Neuronal stem cell (in vitro differentiated cells): ENCODE measurements at regions not wholly inside any gene's neighbourhood (a gene's known extent, or its start where the extent isn't known, plus 50 kb on each side); places are given as distances from the start of the nearest gene placed in this dataset.
A peak's percentile ranks its signal among the peaks of the same experiment; 100 is the strongest.

Experiments used
- DNase-seq: peaks from one replicate; pipeline ENCODE4 v3.0.0-alpha.2; 2013; ENCODE audit warnings: low spot score
- H2AFZ ChIP-seq: one replicate; pipeline ENCODE4 v1.6.1; 2013; ENCODE audit warnings: mild to moderate bottlenecking, low read length, inconsistent platforms
- H2AK5ac ChIP-seq: 2 replicates; pipeline ENCODE4 v1.6.1; 2013; ENCODE audit warnings: low read depth, mild to moderate bottlenecking, inconsistent platforms, low read length, moderate library complexity, mixed read lengths
- H2BK120ac ChIP-seq: 2 replicates; pipeline ENCODE4 v1.6.1; 2013; ENCODE audit warnings: low read depth, mild to moderate bottlenecking, inconsistent platforms, low read length, moderate library complexity, mixed read lengths
- H2BK12ac ChIP-seq: one replicate; pipeline ENCODE4 v1.6.1; 2013; ENCODE audit warnings: low read length, inconsistent platforms
- H2BK15ac ChIP-seq: 2 replicates; pipeline ENCODE4 v1.6.1; 2013; ENCODE audit warnings: mild to moderate bottlenecking, low read length, inconsistent platforms, mixed read lengths
- H2BK5ac ChIP-seq: one replicate; pipeline ENCODE4 v1.6.1; 2013; ENCODE audit warnings: inconsistent platforms, mild to moderate bottlenecking, low read length, moderate library complexity
- H3K14ac ChIP-seq: one replicate; pipeline ENCODE4 v1.6.1; 2013; ENCODE audit warnings: low read length, inconsistent platforms
- H3K18ac ChIP-seq: 2 replicates; pipeline ENCODE4 v1.6.1; 2013; ENCODE audit warnings: low read length, inconsistent platforms
- H3K23ac ChIP-seq: 2 replicates; pipeline ENCODE4 v1.6.1; 2013; ENCODE audit warnings: low read depth, mild to moderate bottlenecking, mixed read lengths, low read length, inconsistent platforms; ENCODE audit not compliant: poor library complexity
- H3K27ac ChIP-seq: replicated peaks from 3 replicates; pipeline ENCODE4 v1.5.1; 2013; ENCODE audit warnings: low read length, inconsistent platforms
- H3K27me3 ChIP-seq, 3 experiments: 2 replicates each; pipeline ENCODE4 v1.6.1; 2013; ENCODE audit warnings: low read length in 3 of 3, mild to moderate bottlenecking in 2 of 3, inconsistent platforms in 1 of 3, low read depth in 1 of 3, mixed read lengths in 1 of 3, moderate library complexity in 1 of 3; ENCODE audit not compliant: control insufficient read depth in 3 of 3, insufficient read depth in 3 of 3
- H3K36me3 ChIP-seq, 2 donors: replicated peaks in 1 of 2; 2 replicates each; pipeline ENCODE4 v1.6.1; 2013; ENCODE audit warnings: low read length in 2 of 2; ENCODE audit not compliant: control insufficient read depth in 2 of 2, insufficient read depth in 2 of 2
- H3K4ac ChIP-seq: 2 replicates; pipeline ENCODE4 v1.6.1; 2013; ENCODE audit warnings: inconsistent platforms, mild to moderate bottlenecking, low read length, moderate library complexity
- H3K4me1 ChIP-seq, 2 donors: 1 replicate in 1 of 2; 2 replicates in 1 of 2; pipeline ENCODE4 v1.6.1; 2013; ENCODE audit warnings: low read length in 2 of 2, low read depth in 1 of 2; ENCODE audit not compliant: control insufficient read depth in 2 of 2, insufficient read depth in 1 of 2
- H3K4me2 ChIP-seq: one replicate; pipeline ENCODE4 v1.6.1; 2013; ENCODE audit warnings: mild to moderate bottlenecking, low read length, inconsistent platforms; ENCODE audit not compliant: insufficient read depth, poor library complexity, severe bottlenecking
- H3K4me3 ChIP-seq, 2 donors: 2 replicates each; pipeline ENCODE4 v1.5.1; 2013; ENCODE audit warnings: low read length in 2 of 2, mild to moderate bottlenecking in 2 of 2, inconsistent platforms in 1 of 2, moderate library complexity in 1 of 2
- H3K79me1 ChIP-seq: one replicate; pipeline ENCODE4 v1.6.1; 2013; ENCODE audit warnings: low read depth, mild to moderate bottlenecking, inconsistent platforms, low read length, moderate library complexity
- H3K9ac ChIP-seq: one replicate; pipeline ENCODE4 v1.6.1; 2013; ENCODE audit warnings: mild to moderate bottlenecking, low read depth, low read length, inconsistent platforms; ENCODE audit not compliant: poor library complexity
- H3K9me3 ChIP-seq, 2 donors: replicated peaks in 1 of 2; 2 replicates each; pipeline versions ENCODE3 to v1.6.1; 2013; ENCODE audit warnings: low read length in 2 of 2, mild to moderate bottlenecking in 2 of 2, inconsistent platforms in 1 of 2, low read depth in 1 of 2, mixed read lengths in 1 of 2, moderate library complexity in 1 of 2; ENCODE audit not compliant: control insufficient read depth in 2 of 2, insufficient read depth in 1 of 2
- H4K8ac ChIP-seq: one replicate; pipeline ENCODE4 v1.6.1; 2013; ENCODE audit warnings: low read depth, mild to moderate bottlenecking, inconsistent platforms, low read length, moderate library complexity
- H4K91ac ChIP-seq: one replicate; pipeline ENCODE4 v1.6.1; 2013; ENCODE audit warnings: low read length, low read depth, mild to moderate bottlenecking, inconsistent platforms; ENCODE audit not compliant: poor library complexity
- WGBS, 2 donors: extraction: QIAGEN DNeasy Blood & Tissue Kit; methylation state at CpG; one replicate each; pipeline ENCODE4 v1.1.7; 2013; ENCODE audit warnings: missing lambda C conversion rate in 2 of 2, mixed read lengths in 1 of 2; ENCODE audit not compliant: insufficient read length in 2 of 2, insufficient replicate concordance in 1 of 2; ENCODE audit errors: extremely low coverage in 2 of 2; 5-methylcytosine and 5-hydroxymethylcytosine counted together

DNA sequence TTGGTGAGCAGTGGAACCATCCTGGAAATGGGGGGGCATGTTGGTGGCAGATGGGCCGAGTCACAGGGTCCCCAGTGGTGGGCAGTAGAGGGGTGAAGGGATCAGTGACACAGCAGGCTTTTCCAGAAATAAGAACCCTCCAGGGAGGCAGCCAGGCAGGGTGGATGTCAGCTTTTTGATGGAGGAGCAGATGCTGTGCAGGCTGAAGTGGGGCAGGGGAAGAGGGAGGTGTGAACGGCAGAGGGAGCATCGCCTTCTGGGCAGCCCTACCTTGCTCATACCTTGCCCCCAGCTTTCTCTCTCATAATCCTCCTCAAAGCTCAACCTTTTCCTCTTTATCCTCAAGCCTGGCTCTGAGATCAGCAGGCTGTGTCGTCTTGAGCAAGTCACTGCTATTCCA lies 131.8 kb upstream of the IPO9 start:
- no peak overlapping the region for H3K27ac ChIP-seq

DNA sequence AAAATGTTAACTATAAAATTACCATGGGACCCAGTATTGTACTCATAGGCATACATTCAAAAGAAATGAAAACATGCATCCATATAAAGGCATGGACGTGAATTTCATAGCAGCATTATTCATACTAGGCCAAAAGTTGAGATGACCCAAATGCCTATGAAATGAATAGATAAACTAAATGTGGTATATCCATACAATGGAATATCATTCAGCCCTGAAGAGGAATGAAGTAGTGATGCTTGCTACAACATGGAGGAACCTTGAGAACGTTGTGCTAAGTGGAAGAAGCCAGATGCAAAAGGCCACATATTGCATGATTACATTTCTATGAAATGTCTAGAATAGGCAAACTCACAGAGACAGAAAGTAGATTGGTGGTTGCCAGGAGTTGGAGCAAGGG lies 127.1 kb upstream of the IPO9 start:
- no peak overlapping the region for H3K9ac ChIP-seq
- H3K79me1 ChIP-seq, result no peaks in the 10 kb centered on the region
- no peak overlapping the region for H2BK12ac ChIP-seq
- no peak overlapping the region for H3K14ac ChIP-seq
- no peak overlapping the region for H2AK5ac ChIP-seq
- no peak for DNase-seq
- no peak overlapping the region for H4K8ac ChIP-seq
- no peaks in the 10 kb centered on the region for H3K36me3 ChIP-seq
- H3K4me3 ChIP-seq, result no peak overlapping the region
- H2BK120ac ChIP-seq, result no peak overlapping the region
- WGBS, 2 donors, result no CpG with 5 or more reads among the region's 2 CpGs
- H3K4me2 ChIP-seq, result no peak overlapping the region
- no peak overlapping the region for H3K18ac ChIP-seq
- H2BK15ac ChIP-seq, result no peak overlapping the region
- H3K27me3 ChIP-seq, result no peaks in the 10 kb centered on the region
- no peak overlapping the region for H2BK5ac ChIP-seq
- H3K27ac ChIP-seq, result no peak overlapping the region
- H2AFZ ChIP-seq, result no peak overlapping the region
- H3K9me3 ChIP-seq, result peaks cover 0 to 7% of the 10 kb centered on the region in 2 donors
- no peak overlapping the region for H3K23ac ChIP-seq
- no peak overlapping the region for H4K91ac ChIP-seq
- H3K4ac ChIP-seq, result no peak overlapping the region
- peaks cover 12 to 17% of the 10 kb centered on the region in 2 donors for H3K4me1 ChIP-seq

More for the DNA sequence above, 131.8 kb upstream of the IPO9 start:
- Histone ChIP-seq H3K36me3 (no peaks in the 10 kb centered on the region), H3K9me3 (peaks cover 0 to 7% of the 10 kb centered on the region in 2 donors), H2BK5ac (no peak overlapping the region), H3K27me3 (no peaks in the 10 kb centered on the region), H3K4me1 (peaks cover 28 to 32% of the 10 kb centered on the region in 2 donors), H3K14ac (peak overlapping the region; percentile 49), H2BK15ac (peak overlapping the region; percentile 62), H2AFZ (no peak overlapping the region), H2BK12ac (no peak overlapping the region), H4K8ac (no peak overlapping the region), H3K4ac (no peak overlapping the region), H3K79me1 (no peaks in the 10 kb centered on the region), H3K4me2 (no peak overlapping the region), H3K23ac (no peak overlapping the region), H3K4me3 (no peak overlapping the region), H2BK120ac (no peak overlapping the region), H4K91ac (no peak overlapping the region), H3K18ac (peak overlapping the region; percentile 5), H3K9ac (no peak overlapping the region), H2AK5ac (peak overlapping the region; percentile 40)
- WGBS, 2 donors, result no CpG with 5 or more reads among the region's 4 CpGs
- DNase-seq, result no peak

GRCh38 chr1:201702936-201703335 lies 126.0 kb upstream of the IPO9 start:
- no peak overlapping the region for H4K8ac ChIP-seq
- H3K9ac ChIP-seq, result no peak overlapping the region
- H3K27me3 ChIP-seq, result no peaks in the 10 kb centered on the region
- peaks cover 0 to 7% of the 10 kb centered on the region in 2 donors for H3K9me3 ChIP-seq
- no peak overlapping the region for H3K4me3 ChIP-seq
- no CpG with 5 or more reads among the region's 2 CpGs for WGBS, 2 donors
- H2BK120ac ChIP-seq, result no peak overlapping the region
- H2BK12ac ChIP-seq, result no peak overlapping the region
- H4K91ac ChIP-seq, result no peak overlapping the region
- H2AK5ac ChIP-seq, result no peak overlapping the region
- no peaks in the 10 kb centered on the region for H3K79me1 ChIP-seq
- no peak for DNase-seq
- H3K4me2 ChIP-seq, result peak overlapping the region; percentile 12
- no peak overlapping the region for H2BK15ac ChIP-seq
- no peak overlapping the region for H3K18ac ChIP-seq
- no peak overlapping the region for H3K14ac ChIP-seq
- H3K23ac ChIP-seq, result no peak overlapping the region
- no peak overlapping the region for H3K4ac ChIP-seq
- no peak overlapping the region for H3K27ac ChIP-seq
- no peak overlapping the region for H2BK5ac ChIP-seq
- no peak overlapping the region for H2AFZ ChIP-seq
- H3K4me1 ChIP-seq, result peaks cover 12 to 19% of the 10 kb centered on the region in 2 donors
- no peaks in the 10 kb centered on the region for H3K36me3 ChIP-seq

- H2AK5ac ChIP-seq, result peak overlapping the region; percentile 15
- no peaks in the 10 kb centered on the region for H3K79me1 ChIP-seq
- no peak overlapping the region for H4K8ac ChIP-seq
- no peak overlapping the region for H2AFZ ChIP-seq
- no peak overlapping the region for H3K4me2 ChIP-seq
- DNase-seq, result peak; percentile 80
- H2BK120ac ChIP-seq, result no peak overlapping the region
- H3K4me1 ChIP-seq, result peaks cover 14 to 24% of the 10 kb centered on the region in 2 donors
- no peak overlapping the region for H3K27ac ChIP-seq
- no peak overlapping the region for H3K9ac ChIP-seq
- H2BK15ac ChIP-seq, result peak overlapping the region; percentile 72
- no peak overlapping the region for H3K4me3 ChIP-seq
- WGBS, 2 donors, result no CpG with 5 or more reads among the region's 23 CpGs
- H3K4ac ChIP-seq, result no peak overlapping the region
- peak overlapping the region; percentile 63 for H2BK12ac ChIP-seq
- no peak overlapping the region for H3K14ac ChIP-seq
- H4K91ac ChIP-seq, result no peak overlapping the region
- H3K23ac ChIP-seq, result no peak overlapping the region
- no peaks in the 10 kb centered on the region for H3K27me3 ChIP-seq
- H2BK5ac ChIP-seq, result peak overlapping the region; percentile 71
- no peaks in the 10 kb centered on the region for H3K36me3 ChIP-seq
- H3K18ac ChIP-seq, result peak overlapping the region; percentile 83
- H3K9me3 ChIP-seq, result peaks cover 0 to 7% of the 10 kb centered on the region in 2 donors
Measured at GRCh38 chr1:201703621-201704438, 125.1 kb upstream of the IPO9 start.
